Hepatic stellate cell (primary cell): ENCODE measurements at regions not wholly inside any gene's neighbourhood (a gene's known extent, or its start where the extent isn't known, plus 50 kb on each side); places are given as distances from the start of the nearest gene placed in this dataset.
"Not testable (repeated sequence)": the region's sequence is repeated elsewhere in the genome, so short reads cannot be mapped to it uniquely, and the experiment has no call there.

ENCODE experiments used
- DNase-seq: peaks from one replicate; pipeline ENCODE4 v3.0.0; 2011; ENCODE audit warnings: low spot score

- DNase-seq = no peak
These were observed 362.0 kb downstream of the TMEM38B start for GRCh38 chr9:106056328-106056727.

DNA sequence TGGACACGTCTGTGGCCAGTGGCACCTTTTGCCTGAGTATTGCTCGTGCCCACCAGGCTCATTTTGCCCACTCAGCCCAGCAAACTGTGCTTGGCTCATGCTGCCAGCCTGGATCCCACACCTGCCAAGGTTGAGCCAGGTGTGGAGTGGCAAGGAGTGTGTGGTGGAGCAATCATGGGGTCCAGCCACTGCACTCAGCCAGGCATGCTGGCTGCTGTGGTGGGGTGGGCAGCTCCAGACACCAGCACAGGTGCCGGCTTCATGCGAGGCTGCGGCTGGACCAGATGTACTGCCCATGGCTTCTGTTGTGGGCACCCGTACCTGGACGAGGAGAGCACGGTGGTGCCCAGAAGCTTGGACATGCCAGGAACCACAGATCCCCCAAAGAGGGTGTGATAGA, 364.1 kb downstream of the TMEM38B start:
- no peak for DNase-seq

- DNase-seq = no peak
These were observed 365.5 kb downstream of the TMEM38B start for GRCh38 chr9:106059886-106060285.

GRCh38 chr9:106060885-106061284, 366.5 kb downstream of the TMEM38B start:
- DNase-seq = no peak

DNA sequence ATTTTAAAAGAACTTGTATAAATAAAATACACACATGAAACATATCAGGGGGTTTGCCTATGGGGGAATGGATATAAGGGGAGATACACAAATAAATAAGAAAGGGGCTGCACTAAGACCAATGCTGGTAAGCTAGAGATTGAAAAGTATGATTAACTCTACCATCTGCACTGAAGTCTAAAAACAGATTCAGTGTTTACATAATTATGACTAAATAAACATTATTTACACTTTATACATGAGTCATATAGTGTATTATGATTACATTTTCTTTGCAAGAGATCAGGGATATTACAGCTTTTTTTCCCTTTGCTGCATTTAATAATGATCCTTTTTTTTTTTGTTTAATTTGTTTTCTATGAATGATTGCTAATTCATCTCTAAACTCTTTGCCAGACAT, 367.9 kb downstream of the TMEM38B start:
- DNase-seq = no peak

DNA sequence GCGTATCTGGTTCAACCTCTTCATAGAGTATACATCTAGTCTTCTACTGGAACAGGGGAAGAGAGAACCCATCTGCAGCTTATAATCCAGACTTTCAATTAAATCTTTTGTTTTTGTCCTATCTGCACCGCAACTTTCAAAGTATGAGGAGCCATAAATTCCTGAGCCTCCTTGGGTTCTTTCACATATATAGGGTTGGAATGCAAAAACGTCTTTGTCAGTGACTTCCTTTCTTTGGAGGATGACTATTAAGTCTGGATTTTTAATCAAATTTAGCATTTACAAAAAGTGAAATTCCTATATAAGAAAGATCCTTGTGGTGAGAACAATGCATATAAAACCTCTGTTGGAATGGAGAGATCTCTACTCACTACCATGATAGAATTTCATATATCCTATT, 370.8 kb downstream of the TMEM38B start:
- no peak for DNase-seq

DNA sequence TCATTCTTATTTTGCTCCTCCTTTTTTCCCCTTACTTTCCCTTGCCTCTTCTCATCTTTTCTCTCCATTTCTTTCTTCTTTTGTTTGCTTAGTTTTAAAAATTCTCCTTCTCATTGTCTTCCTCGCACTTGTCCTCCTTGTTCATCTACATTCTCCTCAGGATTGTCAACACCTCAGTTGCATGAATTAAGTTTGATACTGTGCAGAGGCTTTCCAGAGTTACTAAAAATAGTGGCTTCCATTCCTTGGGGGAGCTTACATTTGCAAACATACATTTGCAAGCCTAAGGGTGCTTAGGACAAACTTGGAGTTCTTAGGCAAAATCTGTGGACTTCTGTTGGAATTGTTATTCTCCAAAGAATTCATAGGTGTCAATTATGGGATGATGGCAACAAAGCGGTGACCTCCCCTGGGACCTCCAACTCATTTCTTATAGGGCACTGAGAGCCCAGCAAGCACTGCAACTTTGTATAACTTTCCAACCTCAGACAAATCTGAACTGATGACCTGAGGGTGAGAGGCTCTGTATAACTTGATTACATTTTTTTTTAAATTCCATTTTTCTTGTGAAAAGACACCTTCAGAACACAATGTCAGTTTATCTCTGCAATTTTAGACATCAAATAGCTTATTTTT, 371.4 kb downstream of the TMEM38B start:
- DNase-seq = no peak

DNA sequence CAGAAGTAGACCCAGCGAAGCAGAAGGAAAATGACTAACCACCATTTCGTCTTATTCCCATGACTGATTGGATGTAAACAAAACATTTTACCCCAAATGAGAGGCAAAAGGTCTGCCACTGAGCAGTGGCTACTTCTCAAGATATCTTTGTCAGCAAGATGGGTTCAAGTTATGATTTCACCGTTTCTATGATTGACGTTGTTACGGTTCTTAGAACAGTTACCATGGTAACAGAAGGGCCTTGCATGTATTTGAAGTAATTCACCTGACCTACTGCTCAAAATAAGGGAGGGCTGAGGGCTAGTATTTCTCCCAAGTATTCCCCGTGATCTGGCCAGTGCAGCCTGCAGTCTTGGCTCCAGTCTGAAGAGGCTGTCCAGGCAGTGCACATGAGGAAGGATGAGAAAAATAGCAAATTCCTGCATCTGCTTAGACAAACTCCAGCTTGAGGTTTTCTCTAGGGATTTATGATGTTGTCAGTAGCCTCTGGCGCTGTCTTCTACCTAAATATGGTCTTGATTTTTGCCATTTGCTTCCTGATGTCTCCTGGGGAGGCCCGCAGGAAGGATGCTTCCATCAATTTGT, 372.7 kb downstream of the TMEM38B start:
- DNase-seq = no peak

GRCh38 chr9:106069241-106069640, 374.9 kb downstream of the TMEM38B start:
- no peak for DNase-seq

- DNase-seq = no peak
These were observed 378.1 kb downstream of the TMEM38B start for GRCh38 chr9:106072421-106072820.

- no peak for DNase-seq
These were observed 379.7 kb downstream of the TMEM38B start for GRCh38 chr9:106074006-106074405.

DNA sequence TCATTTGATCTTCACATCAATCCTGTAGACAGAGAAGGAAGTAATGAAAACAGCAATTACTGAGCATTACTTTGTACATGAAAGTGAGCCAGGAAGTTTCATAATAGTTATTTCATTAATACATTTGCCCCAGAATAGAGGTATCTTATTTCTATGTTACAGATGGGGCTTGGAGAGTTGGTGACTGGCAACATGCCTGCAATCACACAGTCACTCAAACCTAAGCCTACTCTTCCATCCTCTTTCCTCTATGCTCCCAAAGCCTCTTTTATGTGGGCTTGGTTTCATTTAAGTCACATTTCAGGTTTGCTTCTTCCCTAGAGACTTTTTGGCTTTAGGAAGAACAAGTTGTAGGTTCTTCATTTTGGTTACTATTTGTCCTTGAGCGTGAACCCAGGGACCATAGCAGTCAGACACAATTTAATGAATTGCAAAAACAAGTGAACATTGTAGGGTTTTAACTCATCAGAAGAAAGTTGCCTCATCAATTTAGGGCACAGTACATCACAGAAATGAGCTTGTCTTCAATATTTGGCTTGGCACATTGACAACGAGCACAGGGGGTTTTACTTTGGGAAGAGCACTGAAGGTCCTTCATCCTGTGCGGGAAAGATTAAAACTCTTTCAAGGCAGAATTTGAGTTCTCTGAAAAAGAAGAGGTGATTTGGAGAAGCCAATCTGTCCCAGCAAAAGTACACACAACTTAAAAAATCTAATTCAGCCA, 381.1 kb downstream of the TMEM38B start:
- no peak for DNase-seq

GRCh38 chr9:106075960-106076327, 381.6 kb downstream of the TMEM38B start:
- DNase-seq = no peak

DNA sequence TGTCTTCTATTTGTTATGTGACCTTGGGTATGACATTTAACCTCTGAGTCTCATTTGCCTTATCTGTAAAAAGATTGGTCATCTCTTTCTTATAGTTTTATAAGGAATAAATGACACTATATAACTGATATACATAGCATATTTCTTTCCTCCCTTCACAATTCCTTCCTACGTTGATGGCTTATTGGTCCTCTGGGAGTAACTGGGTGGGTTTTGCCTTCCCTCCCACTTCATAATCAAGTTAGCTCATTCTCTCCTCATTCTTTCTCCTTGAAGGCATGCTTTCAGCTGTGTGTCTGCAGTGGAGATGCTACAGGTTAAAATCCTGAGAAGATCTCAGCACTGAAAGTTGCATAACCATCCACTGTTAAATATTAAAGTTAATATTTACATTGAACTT, 382.4 kb downstream of the TMEM38B start:
- no peak for DNase-seq

DNA sequence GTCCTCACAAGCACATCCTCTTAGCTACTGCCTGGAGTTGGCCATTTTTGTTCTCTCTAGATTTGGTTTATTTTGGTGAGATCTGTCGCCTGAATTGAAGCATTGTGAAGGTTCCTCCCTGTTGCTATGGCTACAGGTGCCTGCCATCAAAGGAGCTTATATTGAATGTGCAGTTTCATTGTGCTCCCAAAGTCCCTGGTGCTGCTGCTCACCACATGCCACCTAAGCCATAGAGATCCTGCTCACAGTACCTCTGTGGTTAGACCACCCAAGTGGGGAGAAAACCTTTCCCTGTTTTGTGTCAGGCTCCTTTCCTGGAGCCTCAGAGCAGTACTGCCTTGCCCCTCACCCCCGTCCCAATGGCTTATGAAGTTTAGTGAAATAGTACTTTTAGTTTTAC, 383.4 kb downstream of the TMEM38B start:
- no peak for DNase-seq

DNA sequence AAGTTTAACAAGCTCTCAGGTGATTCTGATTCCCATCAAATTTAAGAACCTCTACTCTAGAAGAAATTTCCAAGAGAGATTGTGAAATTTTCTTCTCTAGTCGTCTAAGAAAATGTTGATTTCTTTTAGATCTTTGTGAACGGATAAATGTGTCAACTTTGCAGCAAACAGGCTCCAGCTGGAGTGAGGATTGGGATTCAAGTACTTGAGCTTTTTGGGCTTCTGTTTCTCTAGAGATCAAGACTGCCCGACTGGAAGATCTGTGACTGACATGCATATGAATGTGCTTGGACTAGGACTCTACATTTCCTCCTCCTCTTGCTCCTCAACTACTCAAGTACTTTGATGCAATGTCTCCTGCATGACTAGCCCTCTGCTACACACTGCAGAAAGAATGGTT, 388.3 kb downstream of the TMEM38B start:
- DNase-seq = no peak

DNA sequence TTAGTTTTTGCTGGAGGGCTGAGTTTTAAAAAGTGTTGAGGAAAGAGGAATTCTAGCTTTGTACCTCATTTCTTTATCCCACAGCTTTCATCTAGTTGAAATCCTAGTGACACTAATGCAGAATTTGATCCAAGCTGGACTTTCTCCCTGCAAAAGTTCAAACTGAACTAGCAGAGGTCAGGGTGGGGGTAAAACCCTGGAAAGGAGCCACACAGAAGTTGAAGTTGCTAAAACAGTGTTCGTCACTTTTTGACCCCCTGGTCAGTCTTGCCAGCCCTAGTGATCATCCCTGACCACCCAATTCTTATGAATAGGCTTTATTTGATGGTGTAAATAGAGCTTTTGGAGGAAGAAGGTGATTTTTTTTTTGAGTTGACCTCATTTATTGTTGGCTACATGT, 390.4 kb downstream of the TMEM38B start:
- no peak for DNase-seq

DNA sequence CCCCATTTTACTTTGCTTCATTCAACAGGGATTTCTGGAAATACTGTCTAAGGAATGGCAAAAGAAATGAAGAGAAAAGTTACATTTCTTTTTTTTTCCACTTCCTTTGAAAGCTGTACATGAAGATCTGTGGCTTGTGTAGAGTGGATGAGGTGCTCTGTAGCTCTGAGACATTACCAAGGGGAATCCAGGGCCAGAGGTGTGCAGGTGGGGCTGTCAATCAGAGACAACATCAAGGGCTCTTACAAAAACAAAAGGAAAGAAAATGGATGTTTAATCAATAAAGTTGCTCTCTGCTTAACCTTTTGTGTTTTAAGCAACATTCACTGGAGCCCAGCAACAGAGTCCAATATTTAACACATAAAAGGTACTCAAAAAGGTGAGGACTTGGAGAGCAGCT, 391.1 kb downstream of the TMEM38B start:
- no peak for DNase-seq

GRCh38 chr9:106092083-106092482, 397.7 kb downstream of the TMEM38B start:
- DNase-seq = no peak

- DNase-seq = no peak
These were observed 408.5 kb downstream of the TMEM38B start for GRCh38 chr9:106102821-106103220.

DNA sequence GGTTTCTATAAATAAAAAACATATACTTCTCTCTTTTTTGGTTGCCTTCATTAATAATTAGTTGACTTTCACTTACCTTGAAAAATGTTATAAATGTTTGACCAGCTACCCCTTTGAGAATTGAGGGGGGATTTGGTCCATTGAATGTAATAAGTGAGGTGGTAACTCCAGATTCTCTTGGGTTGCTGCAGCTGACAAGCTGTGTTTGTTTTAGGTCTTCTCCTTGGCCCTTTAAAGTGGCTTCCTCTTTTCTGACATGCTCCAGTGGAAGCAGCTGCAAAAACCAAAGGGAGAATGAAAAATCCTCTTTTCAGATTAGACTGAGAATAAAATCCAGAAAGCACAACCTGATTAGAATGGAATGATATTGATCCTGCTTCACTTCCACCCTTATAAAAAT, 410.5 kb downstream of the TMEM38B start:
- DNase-seq = no peak

GRCh38 chr9:106106396-106106795, 412.1 kb downstream of the TMEM38B start:
- no peak for DNase-seq

GRCh38 chr9:106107716-106108115, 413.4 kb downstream of the TMEM38B start:
- DNase-seq = no peak

DNA sequence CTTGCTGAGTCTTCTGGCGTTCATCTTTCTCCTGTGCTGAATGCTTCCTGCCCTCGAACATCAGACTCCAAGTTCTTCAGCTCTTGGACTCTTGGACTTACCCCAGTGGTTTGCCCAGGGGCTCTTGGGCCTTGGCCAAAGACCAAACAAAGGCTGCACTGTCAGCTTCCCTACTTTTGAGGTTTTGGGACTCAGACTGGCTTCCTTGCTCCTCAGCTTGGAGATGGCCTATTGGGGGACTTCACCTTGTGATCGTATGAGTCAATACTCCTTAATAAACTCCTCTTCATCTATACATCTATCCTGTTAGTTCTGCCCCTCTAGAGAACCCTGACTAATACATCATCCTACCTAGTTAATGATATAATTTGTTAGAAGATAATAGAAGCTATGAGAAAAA, 415.4 kb downstream of the TMEM38B start:
- not testable (repeated sequence) for DNase-seq
